PFSK-1 (cell line): ENCODE measurements at regions not wholly inside any gene's neighbourhood (a gene's known extent, or its start where the extent isn't known, plus 50 kb on each side); places are given as distances from the start of the nearest gene placed in this dataset.

ENCODE experiments used
- FOXP2 ChIP-seq: optimal IDR thresholded peaks from 2 replicates; pipeline ENCODE3; 2011; ENCODE audit warnings: borderline replicate concordance, control low read depth, inconsistent platforms; ENCODE audit not compliant: insufficient read depth; ENCODE audit errors: extremely low read length, extremely low read depth
- POLR2AphosphoS5 ChIP-seq: IDR thresholded peaks from 2 replicates; pipeline ENCODE4 v1.6.1; 2012; ENCODE audit warnings: low read depth, mild to moderate bottlenecking, control low read depth, low read length, moderate library complexity
- TAF1 ChIP-seq: IDR thresholded peaks from 2 replicates; pipeline ENCODE4 v1.6.1; 2012; ENCODE audit warnings: low read length, control low read depth, borderline replicate concordance; ENCODE audit not compliant: insufficient read depth
- TF ChIP-seq, protein P1 (sequence below), 2 experiments: IDR thresholded peaks; 2 replicates each; pipeline versions ENCODE4 v1.6.1 to v1.8.0; 2011 to 2012; ENCODE audit warnings: low read depth in 2 of 2, low read length in 2 of 2, control low read depth in 1 of 2, inconsistent platforms in 1 of 2, mild to moderate bottlenecking in 1 of 2, moderate library complexity in 1 of 2; ENCODE audit not compliant: insufficient read depth in 1 of 2

DNA sequence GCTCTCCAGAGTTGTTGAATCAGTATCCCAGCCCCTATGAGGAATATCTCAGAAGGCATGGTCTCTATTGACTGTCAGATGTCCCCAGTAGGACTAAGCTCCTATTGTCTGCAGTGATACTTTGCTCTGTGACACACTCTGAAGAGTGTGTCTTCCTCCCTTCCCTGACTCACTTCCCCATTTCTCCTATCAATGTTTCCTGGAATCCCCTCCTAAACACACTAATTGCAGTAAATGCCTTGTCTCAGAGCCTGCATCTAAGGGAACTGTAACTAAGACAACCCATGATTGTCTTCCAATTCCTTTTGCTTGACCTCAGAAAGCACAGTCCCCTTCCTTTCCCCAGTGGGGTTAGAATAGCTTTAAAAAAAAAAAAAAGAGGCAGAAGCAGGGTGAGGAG lies 397.3 kb upstream of the PROK2 start:
- no peak for TF ChIP-seq POLR2AphosphoS5
- TF ChIP-seq TAF1, result no peak
- no peak for TF ChIP-seq FOXP2
- TF ChIP-seq, protein P1, sequence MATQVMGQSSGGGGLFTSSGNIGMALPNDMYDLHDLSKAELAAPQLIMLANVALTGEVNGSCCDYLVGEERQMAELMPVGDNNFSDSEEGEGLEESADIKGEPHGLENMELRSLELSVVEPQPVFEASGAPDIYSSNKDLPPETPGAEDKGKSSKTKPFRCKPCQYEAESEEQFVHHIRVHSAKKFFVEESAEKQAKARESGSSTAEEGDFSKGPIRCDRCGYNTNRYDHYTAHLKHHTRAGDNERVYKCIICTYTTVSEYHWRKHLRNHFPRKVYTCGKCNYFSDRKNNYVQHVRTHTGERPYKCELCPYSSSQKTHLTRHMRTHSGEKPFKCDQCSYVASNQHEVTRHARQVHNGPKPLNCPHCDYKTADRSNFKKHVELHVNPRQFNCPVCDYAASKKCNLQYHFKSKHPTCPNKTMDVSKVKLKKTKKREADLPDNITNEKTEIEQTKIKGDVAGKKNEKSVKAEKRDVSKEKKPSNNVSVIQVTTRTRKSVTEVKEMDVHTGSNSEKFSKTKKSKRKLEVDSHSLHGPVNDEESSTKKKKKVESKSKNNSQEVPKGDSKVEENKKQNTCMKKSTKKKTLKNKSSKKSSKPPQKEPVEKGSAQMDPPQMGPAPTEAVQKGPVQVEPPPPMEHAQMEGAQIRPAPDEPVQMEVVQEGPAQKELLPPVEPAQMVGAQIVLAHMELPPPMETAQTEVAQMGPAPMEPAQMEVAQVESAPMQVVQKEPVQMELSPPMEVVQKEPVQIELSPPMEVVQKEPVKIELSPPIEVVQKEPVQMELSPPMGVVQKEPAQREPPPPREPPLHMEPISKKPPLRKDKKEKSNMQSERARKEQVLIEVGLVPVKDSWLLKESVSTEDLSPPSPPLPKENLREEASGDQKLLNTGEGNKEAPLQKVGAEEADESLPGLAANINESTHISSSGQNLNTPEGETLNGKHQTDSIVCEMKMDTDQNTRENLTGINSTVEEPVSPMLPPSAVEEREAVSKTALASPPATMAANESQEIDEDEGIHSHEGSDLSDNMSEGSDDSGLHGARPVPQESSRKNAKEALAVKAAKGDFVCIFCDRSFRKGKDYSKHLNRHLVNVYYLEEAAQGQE (IDR thresholded peaks at IDR 0.05; ENCODE audit: insufficient read depth in 1 of 2, low read depth in 2 of 2, low read length in 2 of 2), result no peak
